ENCODE measurements at regions not wholly inside any gene's neighbourhood (a gene's known extent, or its start where the extent isn't known, plus 50 kb on each side); places are given as distances from the start of the nearest gene placed in this dataset.
"Not testable (repeated sequence)": the region's sequence is repeated elsewhere in the genome, so short reads cannot be mapped to it uniquely, and the experiment has no call there.

DNA sequence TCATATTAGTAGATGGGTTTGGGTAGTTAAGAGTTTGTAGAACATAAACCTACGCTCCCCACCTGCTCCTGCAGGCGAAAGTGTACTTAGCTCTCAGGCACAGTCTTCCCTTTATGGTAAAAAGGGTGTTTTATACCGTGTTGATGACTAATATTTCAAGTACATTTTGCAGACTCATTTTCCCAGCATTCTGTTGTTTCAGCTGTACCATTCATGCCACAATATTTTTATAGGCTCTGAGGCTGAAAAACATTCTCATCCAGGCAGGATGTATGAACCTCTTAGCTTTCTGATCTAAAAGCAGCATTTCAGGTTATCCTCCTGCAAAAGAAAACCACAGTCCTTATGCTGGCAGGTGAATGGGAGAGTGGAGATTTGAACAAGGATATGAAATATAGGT, 231.4 kb downstream of the NR2F1-AS1 start:
- no peaks in the 10 kb centered on the region for H3K9me3 ChIP-seq
- no peak overlapping the region for H3K27ac ChIP-seq
- TF ChIP-seq, protein P1, sequence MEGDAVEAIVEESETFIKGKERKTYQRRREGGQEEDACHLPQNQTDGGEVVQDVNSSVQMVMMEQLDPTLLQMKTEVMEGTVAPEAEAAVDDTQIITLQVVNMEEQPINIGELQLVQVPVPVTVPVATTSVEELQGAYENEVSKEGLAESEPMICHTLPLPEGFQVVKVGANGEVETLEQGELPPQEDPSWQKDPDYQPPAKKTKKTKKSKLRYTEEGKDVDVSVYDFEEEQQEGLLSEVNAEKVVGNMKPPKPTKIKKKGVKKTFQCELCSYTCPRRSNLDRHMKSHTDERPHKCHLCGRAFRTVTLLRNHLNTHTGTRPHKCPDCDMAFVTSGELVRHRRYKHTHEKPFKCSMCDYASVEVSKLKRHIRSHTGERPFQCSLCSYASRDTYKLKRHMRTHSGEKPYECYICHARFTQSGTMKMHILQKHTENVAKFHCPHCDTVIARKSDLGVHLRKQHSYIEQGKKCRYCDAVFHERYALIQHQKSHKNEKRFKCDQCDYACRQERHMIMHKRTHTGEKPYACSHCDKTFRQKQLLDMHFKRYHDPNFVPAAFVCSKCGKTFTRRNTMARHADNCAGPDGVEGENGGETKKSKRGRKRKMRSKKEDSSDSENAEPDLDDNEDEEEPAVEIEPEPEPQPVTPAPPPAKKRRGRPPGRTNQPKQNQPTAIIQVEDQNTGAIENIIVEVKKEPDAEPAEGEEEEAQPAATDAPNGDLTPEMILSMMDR (IDR thresholded peaks at IDR 0.05), result no peak
- H3K36me3 ChIP-seq (ENCODE audit: insufficient read depth in 1 of 2, low read depth in 1 of 2), result no peaks in the 10 kb centered on the region
- DNase-seq (no peak), ATAC-seq (no peak)
- intact Hi-C loops (cut with DNase I), result no loop called here
- no peaks in the 10 kb centered on the region for H3K4me1 ChIP-seq
- WGBS, 3 donors, result 79 to 82% (median 81%) methylated on average over 3 of the region's 3 CpGs
- no peaks in the 10 kb centered on the region for H3K27me3 ChIP-seq (ENCODE audit: insufficient read depth in 3 of 3, low read length in 2 of 3)
- H3K4me3 ChIP-seq, result no peak overlapping the region

GRCh38 chr5:93348231-93348630, 232.8 kb downstream of the NR2F1-AS1 start:
- H3K27ac ChIP-seq, result no peak overlapping the region
- H3K4me1 ChIP-seq, result no peaks in the 10 kb centered on the region
- intact Hi-C loops (cut with DNase I), result no loop called here
- no peak overlapping the region for H3K4me3 ChIP-seq
- no peaks in the 10 kb centered on the region for H3K9me3 ChIP-seq
- WGBS, 3 donors, result 47 to 67% (median 47%) methylated on average over 15 of the region's 15 CpGs
- H3K36me3 ChIP-seq (ENCODE audit: insufficient read depth in 1 of 2, low read depth in 1 of 2), result no peaks in the 10 kb centered on the region
- ATAC-seq, result no peak
- no peaks in the 10 kb centered on the region for H3K27me3 ChIP-seq (ENCODE audit: insufficient read depth in 3 of 3, low read length in 2 of 3)
- TF ChIP-seq, protein P1 (IDR thresholded peaks at IDR 0.05), result no peak
- DNase-seq, result peak in 1 of 2 donors; percentile 49

GRCh38 chr5:93346850-93347249, 234.2 kb downstream of the NR2F1-AS1 start:
- intact Hi-C loops (cut with DNase I); H3K36me3 ChIP-seq (ENCODE audit: insufficient read depth in 1 of 2, low read depth in 1 of 2); H3K9me3 ChIP-seq; DNase-seq; H3K4me1 ChIP-seq; H3K27me3 ChIP-seq (ENCODE audit: insufficient read depth in 3 of 3, low read length in 2 of 3); H3K4me3 ChIP-seq; ATAC-seq; H3K27ac ChIP-seq: not testable (repeated sequence)
- 88 to 94% (median 90%) methylated on average over 1 of the region's 1 CpG for WGBS, 3 donors

- Histone ChIP-seq H3K27me3 (ENCODE audit: insufficient read depth in 3 of 3, low read length in 2 of 3) (no peaks in the 10 kb centered on the region), H3K27ac (no peak overlapping the region), H3K9me3 (no peaks in the 10 kb centered on the region), H3K36me3 (ENCODE audit: insufficient read depth in 1 of 2, low read depth in 1 of 2) (no peaks in the 10 kb centered on the region), H3K4me1 (no peaks in the 10 kb centered on the region), H3K4me3 (no peak overlapping the region)
- intact Hi-C loops (cut with DNase I), result no loop called here
- 91 to 96% (median 94%) methylated on average over 5 of the region's 5 CpGs for WGBS, 3 donors
- no peak for ATAC-seq
- TF ChIP-seq, protein P1 (IDR thresholded peaks at IDR 0.05), result no peak
- no peak for DNase-seq
These were observed 234.7 kb downstream of the NR2F1-AS1 start for GRCh38 chr5:93346301-93346700.

GRCh38 chr5:93343570-93343969, 237.4 kb downstream of the NR2F1-AS1 start:
- Histone ChIP-seq H3K27me3 (ENCODE audit: insufficient read depth in 3 of 3, low read length in 2 of 3) (no peaks in the 10 kb centered on the region), H3K36me3 (ENCODE audit: insufficient read depth in 1 of 2, low read depth in 1 of 2) (no peaks in the 10 kb centered on the region), H3K27ac (no peak overlapping the region), H3K4me1 (no peaks in the 10 kb centered on the region), H3K4me3 (no peak overlapping the region), H3K9me3 (no peaks in the 10 kb centered on the region)
- TF ChIP-seq, protein P1 (IDR thresholded peaks at IDR 0.05), result no peak
- ATAC-seq (no peak), DNase-seq (no peak)
- intact Hi-C loops (cut with DNase I), result no loop called here
- 72 to 81% (median 72%) methylated on average over 3 of the region's 3 CpGs for WGBS, 3 donors
